ENCODE measurements at regions not wholly inside any gene's neighbourhood (a gene's known extent, or its start where the extent isn't known, plus 50 kb on each side); places are given as distances from the start of the nearest gene placed in this dataset.

- Mint-ChIP-seq H3K27ac (no peak overlapping the region), H3K36me3 (ENCODE audit: low read depth) (no peaks in the 10 kb centered on the region), H3K27me3 (ENCODE audit: insufficient read depth) (no peaks in the 10 kb centered on the region), H3K4me1 (peaks cover 8% of the 10 kb centered on the region), H3K9me3 (no peaks in the 10 kb centered on the region), H3K4me3 (no peak overlapping the region)
- Histone ChIP-seq H3K9ac (ENCODE audit: extremely low read depth, low read length, poor library complexity, severe bottlenecking) (no peak overlapping the region), H3K27me3 (ENCODE audit: control insufficient read depth, insufficient read depth, low read length, poor library complexity, severe bottlenecking) (no peaks in the 10 kb centered on the region), H3K4me3 (ENCODE audit: low read length) (no peak overlapping the region), H3K36me3 (ENCODE audit: control insufficient read depth, insufficient read depth, low read length) (no peaks in the 10 kb centered on the region), H3K9me3 (ENCODE audit: control insufficient read depth, low read length) (peaks cover 3% of the 10 kb centered on the region), H3K27ac (ENCODE audit: low read depth, low read length) (no peak overlapping the region), H3K4me1 (ENCODE audit: control insufficient read depth, insufficient read depth, low read length) (no peaks in the 10 kb centered on the region)
- WGBS, 2 experiments (ENCODE audit: insufficient coverage in 1 of 2, insufficient read length in 1 of 2) = 77 to 87% methylated on average over 2 of the region's 2 CpGs
- TF ChIP-seq CTCF (conservative IDR thresholded peaks at IDR 0.05) = no peak
- no peak for DNase-seq
Measured at GRCh38 chr3:182690172-182690571, 103.1 kb upstream of the ATP11B start.

GRCh38 chr3:182692021-182692420 is 101.3 kb upstream of the ATP11B start:
- no peaks in the 10 kb centered on the region for H3K4me1 Mint-ChIP-seq
- Histone ChIP-seq H3K9me3 (ENCODE audit: control insufficient read depth, low read length) (no peaks in the 10 kb centered on the region), H3K27me3 (ENCODE audit: control insufficient read depth, insufficient read depth, low read length, poor library complexity, severe bottlenecking) (no peaks in the 10 kb centered on the region), H3K4me3 (ENCODE audit: low read length) (no peak overlapping the region), H3K27ac (ENCODE audit: low read depth, low read length) (no peak overlapping the region), H3K4me1 (ENCODE audit: control insufficient read depth, insufficient read depth, low read length) (no peaks in the 10 kb centered on the region), H3K36me3 (ENCODE audit: control insufficient read depth, insufficient read depth, low read length) (no peaks in the 10 kb centered on the region), H3K9ac (ENCODE audit: extremely low read depth, low read length, poor library complexity, severe bottlenecking) (no peak overlapping the region)
- no peaks in the 10 kb centered on the region for H3K36me3 Mint-ChIP-seq (ENCODE audit: low read depth)
- H3K9me3 Mint-ChIP-seq = no peaks in the 10 kb centered on the region
- H3K4me3 Mint-ChIP-seq = no peak overlapping the region
- DNase-seq = no peak
- no peak overlapping the region for H3K27ac Mint-ChIP-seq
- H3K27me3 Mint-ChIP-seq (ENCODE audit: insufficient read depth) = no peaks in the 10 kb centered on the region
- TF ChIP-seq CTCF (conservative IDR thresholded peaks at IDR 0.05) = no peak
- WGBS, 2 experiments (ENCODE audit: insufficient coverage in 1 of 2, insufficient read length in 1 of 2) = 61 to 76% methylated on average over 3 to 6 of the region's 6 CpGs

GRCh38 chr3:182692695-182693094 is 100.6 kb upstream of the ATP11B start:
- TF ChIP-seq CTCF (conservative IDR thresholded peaks at IDR 0.05) = no peak
- H3K36me3 Mint-ChIP-seq (ENCODE audit: low read depth) = no peaks in the 10 kb centered on the region
- no peak overlapping the region for H3K4me3 Mint-ChIP-seq
- Histone ChIP-seq H3K36me3 (ENCODE audit: control insufficient read depth, insufficient read depth, low read length) (no peaks in the 10 kb centered on the region), H3K4me3 (ENCODE audit: low read length) (no peak overlapping the region), H3K27ac (ENCODE audit: low read depth, low read length) (no peak overlapping the region), H3K9ac (ENCODE audit: extremely low read depth, low read length, poor library complexity, severe bottlenecking) (no peak overlapping the region), H3K27me3 (ENCODE audit: control insufficient read depth, insufficient read depth, low read length, poor library complexity, severe bottlenecking) (no peaks in the 10 kb centered on the region), H3K9me3 (ENCODE audit: control insufficient read depth, low read length) (no peaks in the 10 kb centered on the region), H3K4me1 (ENCODE audit: control insufficient read depth, insufficient read depth, low read length) (no peaks in the 10 kb centered on the region)
- H3K27me3 Mint-ChIP-seq (ENCODE audit: insufficient read depth) = no peaks in the 10 kb centered on the region
- H3K9me3 Mint-ChIP-seq = no peaks in the 10 kb centered on the region
- H3K27ac Mint-ChIP-seq = no peak overlapping the region
- no peak for DNase-seq
- WGBS, 2 experiments (ENCODE audit: insufficient coverage in 1 of 2, insufficient read length in 1 of 2) = 100% methylated on average over 1 of the region's 1 CpG; no CpG with 5 or more reads in 1 of the 2 experiments
- H3K4me1 Mint-ChIP-seq = peaks cover 3% of the 10 kb centered on the region
